Cardiac muscle cell (in vitro differentiated cells and primary cell): ENCODE measurements at regions not wholly inside any gene's neighbourhood (a gene's known extent, or its start where the extent isn't known, plus 50 kb on each side); places are given as distances from the start of the nearest gene placed in this dataset.
"Not testable (repeated sequence)": the region's sequence is repeated elsewhere in the genome, so short reads cannot be mapped to it uniquely, and the experiment has no call there.

Experiments used
- DNase-seq, 2 donors: peaks; one replicate each; pipeline versions ENCODE4 v3.0.0 to v3.0.0-alpha.2; 2010 to 2017; ENCODE audit warnings: low read depth in 1 of 2, low spot score in 1 of 2
- H3K27ac ChIP-seq: fragments of 200-600 bp; sonication (generic); 2 replicates; pipeline ENCODE4 v1.5.1; 2016
- H3K27me3 ChIP-seq: fragments of 200-600 bp; sonication (generic); 2 replicates; pipeline ENCODE4 v1.6.0; 2016; ENCODE audit warnings: control low read depth
- H3K36me3 ChIP-seq: fragments of 200-600 bp; sonication (generic); 2 replicates; pipeline ENCODE4 v1.5.1; 2016; ENCODE audit warnings: control low read depth
- H3K4me1 ChIP-seq: fragments of 200-600 bp; sonication (generic); 2 replicates; pipeline ENCODE4 v1.8.1; 2017; ENCODE audit warnings: low read depth, mild to moderate bottlenecking, mixed run types
- H3K4me3 ChIP-seq: fragments of 200-600 bp; sonication (generic); 2 replicates; pipeline ENCODE4 v1.5.1; 2016; ENCODE audit warnings: mild to moderate bottlenecking
- H3K9me3 ChIP-seq: fragments of 200-600 bp; sonication (generic); 2 replicates; pipeline ENCODE4 v1.5.1; 2017; ENCODE audit warnings: low read depth, mild to moderate bottlenecking, control low read depth
- CTCF ChIP-seq: IDR thresholded peaks from 2 replicates; pipeline ENCODE4 v1.5.1; 2012; ENCODE audit warnings: low read depth, mild to moderate bottlenecking, low read length

GRCh38 chr16:51255349-51255972, 104.4 kb upstream of the SALL1 start:
- Histone ChIP-seq H3K27ac (no peak overlapping the region), H3K27me3 (no peaks in the 10 kb centered on the region), H3K9me3 (no peaks in the 10 kb centered on the region), H3K4me3 (no peak overlapping the region), H3K36me3 (no peaks in the 10 kb centered on the region), H3K4me1 (no peaks in the 10 kb centered on the region)
- no peak for TF ChIP-seq CTCF
- no peak for DNase-seq

- not testable (repeated sequence) for DNase-seq, H3K9me3 ChIP-seq, H3K4me1 ChIP-seq, H3K27me3 ChIP-seq, H3K4me3 ChIP-seq, H3K27ac ChIP-seq, H3K36me3 ChIP-seq
Measured at GRCh38 chr16:51254390-51254789, 103.3 kb upstream of the SALL1 start.

- Histone ChIP-seq H3K27me3 (no peaks in the 10 kb centered on the region), H3K4me1 (peaks cover 20% of the 10 kb centered on the region), H3K9me3 (no peaks in the 10 kb centered on the region), H3K36me3 (no peaks in the 10 kb centered on the region), H3K4me3 (no peak overlapping the region), H3K27ac (no peak overlapping the region)
- no peak for DNase-seq
- TF ChIP-seq CTCF = no peak
Measured at GRCh38 chr16:51248217-51248616, 97.1 kb upstream of the SALL1 start.

- Histone ChIP-seq H3K27ac (no peak overlapping the region), H3K4me3 (no peak overlapping the region), H3K36me3 (no peaks in the 10 kb centered on the region), H3K27me3 (no peaks in the 10 kb centered on the region), H3K9me3 (no peaks in the 10 kb centered on the region), H3K4me1 (peaks cover 20% of the 10 kb centered on the region)
- TF ChIP-seq CTCF = no peak
- no peak for DNase-seq
Measured at GRCh38 chr16:51245658-51245995, 94.6 kb upstream of the SALL1 start.

GRCh38 chr16:51244887-51245657, 94.0 kb upstream of the SALL1 start:
- TF ChIP-seq CTCF = no peak
- Histone ChIP-seq H3K27me3 (no peaks in the 10 kb centered on the region), H3K27ac (no peak overlapping the region), H3K36me3 (no peaks in the 10 kb centered on the region), H3K4me3 (no peak overlapping the region), H3K9me3 (no peaks in the 10 kb centered on the region), H3K4me1 (peaks cover 20% of the 10 kb centered on the region)
- DNase-seq = no peak

- Histone ChIP-seq H3K27ac (no peak overlapping the region), H3K9me3 (no peaks in the 10 kb centered on the region), H3K27me3 (no peaks in the 10 kb centered on the region), H3K36me3 (no peaks in the 10 kb centered on the region), H3K4me3 (no peak overlapping the region), H3K4me1 (peaks cover 20% of the 10 kb centered on the region)
- TF ChIP-seq CTCF = no peak
- peak; percentile 27 to 50 for DNase-seq
Measured at GRCh38 chr16:51243936-51244436, 92.9 kb upstream of the SALL1 start.
